Liver (tissue), 3 donors: ENCODE measurements at regions not wholly inside any gene's neighbourhood (a gene's known extent, or its start where the extent isn't known, plus 50 kb on each side); places are given as distances from the start of the nearest gene placed in this dataset.

Experiments used
- CTCF ChIP-seq: fragments of 150-350 bp; IDR thresholded peaks from 2 replicates; pipeline ENCODE4 v1.5.1; 2017; ENCODE audit warnings: improper control_type of control experiment, low read depth, low read length; ENCODE audit not compliant: missing input control
- GABPA ChIP-seq, 2 donors: IDR thresholded peaks in 1 of 2; conservative IDR thresholded peaks in 1 of 2; 2 replicates each; pipeline ENCODE4 v1.6.1; 2016; ENCODE audit warnings: antibody characterized with exemption in 2 of 2, mild to moderate bottlenecking in 1 of 2, moderate library complexity in 1 of 2
- HNF4A ChIP-seq, 2 donors: conservative IDR thresholded peaks; 2 replicates each; pipeline ENCODE4 v1.6.1; 2016; ENCODE audit warnings: antibody characterized with exemption in 2 of 2, mild to moderate bottlenecking in 2 of 2
- JUND ChIP-seq, 2 donors: IDR thresholded peaks; 2 replicates each; pipeline ENCODE4 v1.6.1; 2016; ENCODE audit warnings: antibody characterized with exemption in 2 of 2
- REST ChIP-seq: IDR thresholded peaks from 2 replicates; pipeline ENCODE4 v1.6.1; 2016; ENCODE audit warnings: antibody characterized with exemption, mild to moderate bottlenecking
- SP1 ChIP-seq: IDR thresholded peaks from 2 replicates; pipeline ENCODE4 v1.6.1; 2018; ENCODE audit warnings: antibody characterized with exemption, mild to moderate bottlenecking
- YY1 ChIP-seq: IDR thresholded peaks from 2 replicates; pipeline ENCODE4 v1.6.1; 2016; ENCODE audit warnings: antibody characterized with exemption, mild to moderate bottlenecking
- donor health status: healthy.
- donor health status: healthy.

GRCh38 chr12:24421759-24422158 lies 472.3 kb upstream of the SOX5 start:
- TF ChIP-seq JUND (IDR thresholded peaks at IDR 0.05), result peak in 1 of 2 donors; percentile 59
- TF ChIP-seq YY1, result peak; percentile 56
- no peak for TF ChIP-seq CTCF
- no peak for TF ChIP-seq GABPA (IDR thresholded peaks at IDR 0.05 in 1 of 2, conservative IDR thresholded peaks at IDR 0.05 in 1 of 2)
- TF ChIP-seq REST, result no peak
- peak; percentile 89 to 90 for TF ChIP-seq HNF4A (conservative IDR thresholded peaks at IDR 0.05)
- peak; percentile 74 for TF ChIP-seq SP1
